BJ (cell line): ENCODE measurements at regions not wholly inside any gene's neighbourhood (a gene's known extent, or its start where the extent isn't known, plus 50 kb on each side); places are given as distances from the start of the nearest gene placed in this dataset.

ENCODE experiments used
- CTCF ChIA-PET: fragments of 350-600 bp; formaldehyde crosslinking; extraction: SDS; loops from one replicate; lab custom pipeline; 2021; ENCODE audit warnings: antibody characterized with exemption, inconsistent platforms; lab: Yijun Ruan, JAX
- POLR2A ChIA-PET: fragments of 300-600 bp; sonication (Branson Sonifier 250); formaldehyde crosslinking; extraction: SDS; loops from one replicate; lab custom pipeline; 2021; ENCODE audit warnings: antibody characterized with exemption; lab: Charles Lee
- DNase-seq: peaks from one replicate; pipeline ENCODE4 v3.0.0-alpha.2; 2011; ENCODE audit warnings: low read depth
- H3K27me3 ChIP-seq: 2 replicates; pipeline ENCODE4 v1.6.0; 2011; ENCODE audit warnings: low read length; ENCODE audit not compliant: control insufficient read depth, insufficient read depth
- H3K36me3 ChIP-seq: 2 replicates; pipeline ENCODE4 v1.5.1; 2011; ENCODE audit warnings: low read length; ENCODE audit not compliant: control insufficient read depth, insufficient read depth
- H3K4me3 ChIP-seq: 2 replicates; pipeline ENCODE4 v1.5.1; 2011; ENCODE audit warnings: low read depth, mild to moderate bottlenecking, control low read depth, low read length
- CTCF ChIP-seq: IDR thresholded peaks from 2 replicates; pipeline ENCODE4 v1.5.1; 2011; ENCODE audit warnings: low read depth, mild to moderate bottlenecking, control low read depth, inconsistent platforms, low read length, moderate library complexity; ENCODE audit not compliant: insufficient read depth

DNA sequence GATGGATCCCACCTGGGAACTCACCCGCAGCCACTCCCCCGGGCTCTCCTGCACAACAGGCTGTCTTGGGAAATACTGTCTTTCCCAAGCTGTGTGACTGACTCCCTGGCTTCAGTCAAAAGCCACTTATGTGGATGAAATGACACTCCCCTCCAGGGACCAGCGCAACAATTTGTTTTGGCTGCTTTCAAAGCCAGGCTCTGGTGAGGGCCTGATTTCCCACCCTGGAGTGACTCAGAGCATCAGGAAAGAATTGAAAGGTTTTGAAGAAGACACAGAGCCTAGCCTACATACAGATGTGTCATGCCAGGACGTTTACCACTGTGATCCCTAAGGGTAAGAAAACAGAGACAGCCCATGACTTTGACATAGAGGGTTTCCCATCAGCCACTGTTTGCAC, 550.5 kb downstream of the MIAT start:
- ChIA-PET POLR2A (no interaction called here), CTCF (no interaction called here)
- no peak for TF ChIP-seq CTCF
- DNase-seq: no peak
- H3K27me3 ChIP-seq: no peaks in the 10 kb centered on the region; the same call in 1 of the 2 replicates
- no peak overlapping the region for H3K4me3 ChIP-seq
- H3K36me3 ChIP-seq: no peaks in the 10 kb centered on the region

DNA sequence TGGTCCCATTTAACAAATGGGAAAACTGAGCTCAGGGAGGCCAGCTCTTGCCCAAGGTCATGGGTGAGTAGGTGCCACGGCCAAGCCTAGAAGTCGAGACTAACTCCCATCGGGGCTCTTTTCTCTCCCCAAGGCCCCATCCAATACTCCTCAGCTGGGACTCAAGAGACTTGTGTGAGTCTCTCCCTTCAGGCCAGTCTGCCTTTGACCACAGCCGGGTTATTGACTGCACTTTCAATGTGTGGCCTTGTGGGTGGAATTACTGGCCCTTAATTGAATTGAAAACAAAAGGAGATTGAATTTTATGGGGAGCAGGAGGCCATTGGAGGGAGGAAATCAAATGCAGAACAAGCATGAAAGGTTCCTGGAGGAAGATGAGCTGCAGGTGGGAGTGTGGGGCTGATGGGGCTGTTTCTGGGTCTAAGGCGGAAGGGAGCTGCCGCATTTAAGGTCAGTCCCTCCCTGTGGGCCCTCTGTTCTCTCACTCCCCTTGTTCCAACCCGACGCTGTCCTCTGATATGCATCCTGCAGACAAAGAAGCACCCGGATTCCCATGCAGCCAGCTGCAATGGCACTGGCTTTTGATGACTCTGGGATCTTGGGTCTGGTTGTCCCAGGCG, 552.8 kb downstream of the MIAT start:
- Histone ChIP-seq H3K27me3 (no peaks in the 10 kb centered on the region; the same call in 1 of the 2 replicates), H3K4me3 (no peak overlapping the region), H3K36me3 (no peaks in the 10 kb centered on the region)
- no peak for TF ChIP-seq CTCF
- no peak for DNase-seq
- ChIA-PET POLR2A (no interaction called here), CTCF (interaction anchor here (1.1 kb wide), 1 partner anchor 18 kb away, joined by 3 read pairs; no protein-coding TSS in a partner anchor)

DNA sequence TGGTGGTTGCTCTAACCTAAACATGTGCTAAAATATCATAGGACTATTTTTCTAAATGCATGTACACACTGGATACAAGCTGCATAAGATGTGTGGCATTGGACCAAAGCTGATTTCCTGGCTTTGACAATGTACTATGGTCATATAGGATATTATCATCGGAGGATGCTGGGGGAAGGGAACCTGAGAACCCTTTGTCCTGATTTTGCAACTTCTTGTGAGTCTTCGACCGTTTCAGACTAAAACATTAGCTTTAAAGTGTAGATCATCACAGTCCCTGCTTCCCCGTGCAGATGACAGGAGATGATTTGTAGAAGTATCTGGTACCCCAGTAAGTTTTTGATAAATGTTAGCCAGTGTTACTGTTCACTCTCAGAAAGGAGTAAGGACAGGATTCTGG, 554.7 kb downstream of the MIAT start:
- Histone ChIP-seq H3K36me3 (no peaks in the 10 kb centered on the region), H3K4me3 (no peak overlapping the region), H3K27me3 (peaks cover 4% of the 10 kb centered on the region)
- TF ChIP-seq CTCF: no peak
- POLR2A ChIA-PET: no interaction called here
- DNase-seq: no peak
- CTCF ChIA-PET: no interaction called here

DNA sequence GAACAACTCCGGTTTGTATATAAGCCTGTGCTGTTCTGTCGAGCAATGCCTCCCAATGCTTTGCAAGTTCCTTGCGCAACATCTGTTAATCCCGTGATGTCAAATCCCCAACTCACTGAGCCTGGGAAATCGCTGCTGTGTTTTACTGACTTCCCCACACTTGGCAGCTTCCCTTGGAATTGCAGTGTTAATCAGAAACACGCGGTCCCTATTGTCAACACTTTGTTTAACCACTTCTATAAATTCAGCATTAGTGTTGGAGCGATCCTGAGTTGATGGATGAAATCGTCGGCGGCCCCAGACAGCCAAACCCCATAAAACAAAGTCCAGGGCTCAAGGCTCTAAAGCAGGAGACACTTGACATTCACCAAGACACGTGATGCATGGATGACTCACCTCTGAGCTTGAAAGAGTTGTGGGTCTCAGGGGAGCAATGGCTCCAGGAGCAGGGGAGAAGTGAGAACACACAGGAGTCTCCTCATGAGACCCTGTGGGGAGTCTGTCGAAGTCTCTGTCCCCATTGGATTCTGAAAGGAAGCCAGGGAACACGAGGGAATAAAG, 555.3 kb downstream of the MIAT start:
- DNase-seq: peak; percentile 96
- H3K36me3 ChIP-seq: no peaks in the 10 kb centered on the region
- H3K4me3 ChIP-seq: no peak overlapping the region
- no peak for TF ChIP-seq CTCF
- CTCF ChIA-PET: no interaction called here
- POLR2A ChIA-PET: no interaction called here
- peaks cover 7% of the 10 kb centered on the region for H3K27me3 ChIP-seq

GRCh38 chr22:27213294-27213693, 555.9 kb downstream of the MIAT start:
- DNase-seq: no peak
- H3K4me3 ChIP-seq: no peak overlapping the region
- POLR2A ChIA-PET: no interaction called here
- TF ChIP-seq CTCF: no peak
- no peaks in the 10 kb centered on the region for H3K36me3 ChIP-seq
- CTCF ChIA-PET: no interaction called here
- peaks cover 7% of the 10 kb centered on the region for H3K27me3 ChIP-seq
